SU-DHL-6 (cell line): ENCODE measurements at regions not wholly inside any gene's neighbourhood (a gene's known extent, or its start where the extent isn't known, plus 50 kb on each side); places are given as distances from the start of the nearest gene placed in this dataset.
"Not testable (repeated sequence)": the region's sequence is repeated elsewhere in the genome, so short reads cannot be mapped to it uniquely, and the experiment has no call there.

Experiments used
- H2AFZ ChIP-seq: fragments of 200-600 bp; sonication (generic); 2 replicates; pipeline ENCODE4 v1.6.1; 2014; ENCODE audit warnings: low read depth, mild to moderate bottlenecking, moderate library complexity, mixed read lengths, antibody characterized with exemption, low read length; ENCODE audit not compliant: severe bottlenecking
- H3F3A ChIP-seq: fragments of 200-600 bp; shearing (Covaris generic); 2 replicates; pipeline ENCODE4 v1.6.0; 2016; ENCODE audit warnings: antibody characterized with exemption, mild to moderate bottlenecking; ENCODE audit not compliant: insufficient read depth
- H3K27ac ChIP-seq: fragments of 200-600 bp; sonication (generic); 2 replicates; pipeline ENCODE4 v1.5.1; 2016; ENCODE audit warnings: low read depth, mild to moderate bottlenecking, low read length, moderate library complexity, mixed read lengths
- H3K27me3 ChIP-seq: fragments of 200-600 bp; sonication (generic), shearing (Covaris generic); 2 replicates; pipeline ENCODE4 v1.6.0; 2014; ENCODE audit warnings: mild to moderate bottlenecking, low read length
- H3K36me3 ChIP-seq: fragments of 200-600 bp; sonication (generic); 2 replicates; pipeline ENCODE4 v1.6.1; 2014; ENCODE audit warnings: mild to moderate bottlenecking, low read length, mixed read lengths
- H3K4me2 ChIP-seq: fragments of 300-600, 200-600 bp; shearing (Covaris generic), sonication (generic); 2 replicates; pipeline ENCODE4 v1.6.0; 2014; ENCODE audit warnings: low read length, low read depth, mild to moderate bottlenecking; ENCODE audit not compliant: poor library complexity, severe bottlenecking
- H3K4me3 ChIP-seq: fragments of 200-600 bp; sonication (generic); 2 replicates; pipeline ENCODE4 v1.5.1; 2014; ENCODE audit warnings: antibody characterized with exemption, low read length, mild to moderate bottlenecking, mixed read lengths; ENCODE audit not compliant: insufficient read depth, poor library complexity, severe bottlenecking
- H3K79me2 ChIP-seq: fragments of 200-600 bp; sonication (generic); 2 replicates; pipeline ENCODE4 v1.6.1; 2014; ENCODE audit warnings: mild to moderate bottlenecking, low read length, moderate library complexity; ENCODE audit not compliant: insufficient read depth
- H3K9ac ChIP-seq: fragments of 200-600 bp; sonication (generic); 2 replicates; pipeline ENCODE4 v1.7.0; 2014; ENCODE audit warnings: mild to moderate bottlenecking, low read length
- H3K9me2 ChIP-seq: fragments of 200-600 bp; sonication (generic); replicated peaks from 2 replicates; pipeline ENCODE4 v1.6.1; 2014; ENCODE audit warnings: low read length; ENCODE audit not compliant: insufficient read depth
- H3K9me3 ChIP-seq: fragments of 200-600 bp; sonication (generic); 2 replicates; pipeline ENCODE4 v1.6.1; 2014; ENCODE audit warnings: low read length, mixed read lengths; ENCODE audit not compliant: insufficient read depth
- H4K20me1 ChIP-seq: fragments of 200-600 bp; sonication (generic); 2 replicates; pipeline ENCODE4 v1.6.1; 2014; ENCODE audit warnings: low read depth, mild to moderate bottlenecking, antibody characterized with exemption, low read length, moderate library complexity, mixed read lengths
- EZH2phosphoT487 ChIP-seq: fragments of 200-600 bp; sonication (generic), shearing (Covaris generic); conservative IDR thresholded peaks from 2 replicates; pipeline ENCODE4 v1.6.1; 2018; ENCODE audit warnings: mild to moderate bottlenecking, antibody characterized with exemption, low read length, moderate library complexity, mixed read lengths
- TF ChIP-seq, protein P1 (sequence below): fragments of 200-600 bp; sonication (generic); IDR thresholded peaks from one replicate; pipeline ENCODE4 v1.5.1; 2017; ENCODE audit warnings: antibody characterized with exemption, mild to moderate bottlenecking, low read length, moderate library complexity; ENCODE audit not compliant: insufficient read depth, poor library complexity, severe bottlenecking

DNA sequence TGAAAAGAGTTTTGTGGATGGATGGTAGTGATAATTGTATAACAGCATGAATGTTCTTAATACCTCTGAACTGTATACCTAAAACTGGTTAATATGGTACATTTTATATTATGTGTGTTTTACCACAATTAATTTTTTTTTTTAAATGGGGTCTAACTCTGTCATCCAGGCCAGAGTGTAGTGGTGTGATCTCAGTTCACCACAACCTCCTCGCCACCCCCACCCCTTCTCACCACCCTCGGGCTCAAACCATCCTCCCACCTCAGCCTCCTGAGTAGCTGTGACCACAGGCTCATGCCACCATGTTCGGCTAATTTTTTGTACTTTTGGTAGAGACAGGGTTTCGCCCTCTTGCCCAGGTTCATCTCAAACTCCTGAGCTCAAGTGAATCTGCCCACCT lies 123.2 kb downstream of the CDRT15L2 start:
- H3K9me3 ChIP-seq = no peaks in the 10 kb centered on the region

DNA sequence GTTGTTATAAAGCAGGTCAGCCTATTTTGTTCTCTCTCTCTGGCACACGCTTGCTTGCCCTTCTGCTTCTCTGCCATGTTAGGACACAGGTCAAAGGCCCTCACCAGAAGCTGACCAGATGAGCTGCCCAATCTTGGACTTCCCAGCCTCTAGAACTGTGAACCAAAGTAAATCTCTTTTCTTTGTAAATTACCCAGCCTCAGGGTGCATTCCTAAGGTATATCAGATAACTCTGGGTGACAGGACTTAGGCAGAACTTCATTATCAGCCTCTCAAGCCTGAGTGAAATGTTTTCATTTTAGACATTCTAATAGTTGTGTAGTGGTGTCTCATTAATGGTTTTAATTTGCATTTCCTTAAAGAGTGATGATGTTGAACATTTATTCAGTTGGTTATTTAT lies 124.3 kb downstream of the CDRT15L2 start:
- no peak overlapping the region for H3K4me2 ChIP-seq
- H3K27ac ChIP-seq = no peak overlapping the region
- no peaks in the 10 kb centered on the region for H3K36me3 ChIP-seq
- H3K27me3 ChIP-seq = no peaks in the 10 kb centered on the region
- H3K9ac ChIP-seq = no peak overlapping the region
- no peaks in the 10 kb centered on the region for H3F3A ChIP-seq
- no peaks in the 10 kb centered on the region for H3K9me2 ChIP-seq
- H3K9me3 ChIP-seq = no peaks in the 10 kb centered on the region
- no peak overlapping the region for H2AFZ ChIP-seq
- H4K20me1 ChIP-seq = no peaks in the 10 kb centered on the region
- TF ChIP-seq, protein P1, sequence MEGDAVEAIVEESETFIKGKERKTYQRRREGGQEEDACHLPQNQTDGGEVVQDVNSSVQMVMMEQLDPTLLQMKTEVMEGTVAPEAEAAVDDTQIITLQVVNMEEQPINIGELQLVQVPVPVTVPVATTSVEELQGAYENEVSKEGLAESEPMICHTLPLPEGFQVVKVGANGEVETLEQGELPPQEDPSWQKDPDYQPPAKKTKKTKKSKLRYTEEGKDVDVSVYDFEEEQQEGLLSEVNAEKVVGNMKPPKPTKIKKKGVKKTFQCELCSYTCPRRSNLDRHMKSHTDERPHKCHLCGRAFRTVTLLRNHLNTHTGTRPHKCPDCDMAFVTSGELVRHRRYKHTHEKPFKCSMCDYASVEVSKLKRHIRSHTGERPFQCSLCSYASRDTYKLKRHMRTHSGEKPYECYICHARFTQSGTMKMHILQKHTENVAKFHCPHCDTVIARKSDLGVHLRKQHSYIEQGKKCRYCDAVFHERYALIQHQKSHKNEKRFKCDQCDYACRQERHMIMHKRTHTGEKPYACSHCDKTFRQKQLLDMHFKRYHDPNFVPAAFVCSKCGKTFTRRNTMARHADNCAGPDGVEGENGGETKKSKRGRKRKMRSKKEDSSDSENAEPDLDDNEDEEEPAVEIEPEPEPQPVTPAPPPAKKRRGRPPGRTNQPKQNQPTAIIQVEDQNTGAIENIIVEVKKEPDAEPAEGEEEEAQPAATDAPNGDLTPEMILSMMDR = no peak
- TF ChIP-seq EZH2phosphoT487 = no peak
- H3K4me3 ChIP-seq = no peak overlapping the region
- no peaks in the 10 kb centered on the region for H3K79me2 ChIP-seq

More for the DNA sequence above, 123.2 kb downstream of the CDRT15L2 start:
- H3K36me3 ChIP-seq = no peaks in the 10 kb centered on the region
- H3K27ac ChIP-seq = no peak overlapping the region
- no peaks in the 10 kb centered on the region for H3K9me2 ChIP-seq
- H3K79me2 ChIP-seq = no peaks in the 10 kb centered on the region
- H3K9ac ChIP-seq = no peak overlapping the region
- H3K27me3 ChIP-seq = no peaks in the 10 kb centered on the region
- H3K4me3 ChIP-seq = no peak overlapping the region
- H2AFZ ChIP-seq = no peak overlapping the region
- H4K20me1 ChIP-seq = no peaks in the 10 kb centered on the region
- TF ChIP-seq, protein P1 = no peak
- no peak for TF ChIP-seq EZH2phosphoT487
- no peaks in the 10 kb centered on the region for H3F3A ChIP-seq
- no peak overlapping the region for H3K4me2 ChIP-seq

DNA sequence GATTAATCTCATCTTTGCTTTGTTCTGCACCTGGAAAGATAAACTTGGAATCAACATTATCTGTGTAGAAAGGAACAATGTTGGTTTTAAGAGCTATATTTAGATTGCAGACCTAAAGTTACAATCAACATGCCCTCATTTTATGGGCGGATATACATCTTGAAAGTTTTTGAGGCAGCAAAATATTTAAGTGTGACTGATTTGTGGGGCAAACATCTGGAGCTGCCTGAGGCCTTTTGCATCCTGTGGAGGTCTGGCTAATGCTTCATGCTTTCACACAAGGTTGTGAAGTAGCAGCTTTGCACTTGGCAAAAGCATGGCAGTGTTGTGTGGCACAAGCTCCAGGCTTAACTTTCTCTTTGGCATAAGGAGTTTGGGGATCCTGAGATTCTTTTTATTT lies 125.7 kb downstream of the CDRT15L2 start:
- H3K27ac ChIP-seq, H2AFZ ChIP-seq, H3K27me3 ChIP-seq: not testable (repeated sequence)

DNA sequence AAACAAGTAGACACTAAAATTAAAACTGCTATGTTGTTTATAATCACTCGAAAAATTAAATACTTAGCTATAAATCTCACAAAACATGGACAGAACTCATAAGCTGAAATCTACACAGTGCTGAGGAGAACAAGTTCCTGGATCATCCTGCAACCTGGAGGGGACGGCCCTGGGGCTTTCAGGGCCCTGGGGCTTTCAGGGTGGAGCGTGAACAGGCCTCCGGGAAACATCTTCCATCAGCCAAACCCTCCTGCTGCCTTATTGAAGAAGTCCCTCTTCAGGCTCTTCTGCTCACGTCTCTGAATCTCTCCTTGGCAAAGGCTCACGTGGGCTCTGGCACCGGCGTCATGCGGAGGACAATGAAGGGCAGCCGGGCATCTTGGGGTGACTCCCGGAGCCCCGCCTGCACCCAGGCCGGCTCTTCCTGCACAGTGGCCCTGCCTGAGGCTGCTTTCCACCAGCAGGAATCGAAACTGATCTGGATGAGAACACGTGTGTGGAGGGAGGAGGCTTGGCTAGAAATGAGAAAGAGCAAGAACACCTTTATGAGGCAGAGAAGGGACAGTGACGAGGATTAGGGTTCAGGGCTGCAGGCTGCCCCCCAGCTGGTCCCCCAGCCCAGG lies 127.3 kb downstream of the CDRT15L2 start:
- H3K79me2 ChIP-seq = no peaks in the 10 kb centered on the region
- H3K27me3 ChIP-seq = no peaks in the 10 kb centered on the region
- H2AFZ ChIP-seq = no peak overlapping the region
- H3K9me3 ChIP-seq = no peaks in the 10 kb centered on the region
- H3K27ac ChIP-seq = no peak overlapping the region
- H3K9me2 ChIP-seq = no peaks in the 10 kb centered on the region
- H3K9ac ChIP-seq = no peak overlapping the region
- H3K36me3 ChIP-seq = no peaks in the 10 kb centered on the region
- H4K20me1 ChIP-seq = no peaks in the 10 kb centered on the region
- no peaks in the 10 kb centered on the region for H3F3A ChIP-seq
- TF ChIP-seq, protein P1 = no peak
- no peak for TF ChIP-seq EZH2phosphoT487
- H3K4me3 ChIP-seq = no peak overlapping the region
- no peak overlapping the region for H3K4me2 ChIP-seq

More for the DNA sequence above, 125.7 kb downstream of the CDRT15L2 start:
- not testable (repeated sequence) for H3K9me2 ChIP-seq, H3K4me2 ChIP-seq, H3K9ac ChIP-seq, H4K20me1 ChIP-seq, H3F3A ChIP-seq, H3K9me3 ChIP-seq, H3K79me2 ChIP-seq, H3K36me3 ChIP-seq, H3K4me3 ChIP-seq

DNA sequence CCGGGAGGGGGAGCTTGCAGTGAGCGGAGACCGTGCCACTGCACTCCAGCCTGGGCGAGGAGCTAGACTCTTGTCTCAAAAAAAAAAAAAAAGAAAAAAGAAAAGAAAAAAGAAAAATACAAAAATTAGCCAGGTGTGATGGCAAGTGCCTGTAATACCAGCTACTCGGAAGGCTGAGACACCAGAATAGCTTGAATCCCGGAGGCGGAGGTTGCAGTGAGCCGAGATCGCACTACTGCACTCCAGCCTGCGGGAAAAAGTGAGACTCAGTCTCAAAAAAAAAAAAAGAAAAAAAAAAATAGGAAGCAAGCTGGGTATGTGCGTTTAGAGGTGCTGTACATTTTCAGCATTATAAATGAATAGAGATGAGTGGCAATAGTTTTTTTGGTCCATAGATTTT lies 129.3 kb downstream of the CDRT15L2 start:
- not testable (repeated sequence) for H3K4me2 ChIP-seq, H4K20me1 ChIP-seq, H3K9me2 ChIP-seq, H3F3A ChIP-seq, H2AFZ ChIP-seq, H3K4me3 ChIP-seq, H3K36me3 ChIP-seq, H3K79me2 ChIP-seq, H3K9ac ChIP-seq, H3K27ac ChIP-seq, H3K9me3 ChIP-seq, H3K27me3 ChIP-seq

DNA sequence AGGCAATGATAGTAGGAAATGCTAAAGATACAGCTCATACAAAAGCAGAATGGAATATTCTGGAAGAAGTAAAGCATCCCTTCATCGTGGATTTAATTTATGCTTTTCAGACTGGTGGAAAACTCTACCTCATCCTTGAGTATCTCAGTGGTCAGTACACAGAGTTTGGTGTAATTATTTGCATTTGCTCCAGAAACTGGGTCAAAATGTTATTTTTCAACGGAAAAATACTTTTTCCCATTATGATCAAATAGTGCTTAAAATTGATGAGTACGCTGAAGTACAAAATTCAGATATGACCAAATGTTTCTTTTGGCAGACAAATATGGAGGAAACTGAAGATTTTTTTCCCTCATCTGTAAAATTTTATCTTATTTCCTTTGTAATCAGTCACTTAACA lies 137.0 kb downstream of the CDRT15L2 start:
- H3K4me2 ChIP-seq, H3F3A ChIP-seq, H3K9me2 ChIP-seq, H3K27me3 ChIP-seq, H3K4me3 ChIP-seq, H2AFZ ChIP-seq, H3K9me3 ChIP-seq, H3K9ac ChIP-seq, H3K27ac ChIP-seq, H4K20me1 ChIP-seq, H3K36me3 ChIP-seq, H3K79me2 ChIP-seq: not testable (repeated sequence)
